Osteocyte (in vitro differentiated cells): ENCODE measurements at regions not wholly inside any gene's neighbourhood (a gene's known extent, or its start where the extent isn't known, plus 50 kb on each side); places are given as distances from the start of the nearest gene placed in this dataset.
"Not testable (repeated sequence)": the region's sequence is repeated elsewhere in the genome, so short reads cannot be mapped to it uniquely, and the experiment has no call there.

ENCODE experiments used
- DNase-seq: peaks from one replicate; pipeline ENCODE4 v3.0.0; 2021; ENCODE audit warnings: mixed read lengths; ENCODE audit not compliant: unreplicated experiment; ENCODE audit errors: extremely low spot score
- H3K27ac Mint-ChIP-seq: one replicate; pipeline ENCODE4 v1.8.0; 2021; ENCODE audit warnings: mild to moderate bottlenecking, mixed read lengths; ENCODE audit not compliant: unreplicated experiment
- H3K27me3 Mint-ChIP-seq: one replicate; pipeline ENCODE4 v1.8.0; 2021; ENCODE audit warnings: mixed read lengths; ENCODE audit not compliant: unreplicated experiment
- H3K36me3 Mint-ChIP-seq: one replicate; pipeline ENCODE4 v1.8.0; 2021; ENCODE audit warnings: mixed read lengths; ENCODE audit not compliant: unreplicated experiment
- H3K4me1 Mint-ChIP-seq: one replicate; pipeline ENCODE4 v1.8.0; 2021; ENCODE audit warnings: mixed read lengths; ENCODE audit not compliant: unreplicated experiment
- H3K4me3 Mint-ChIP-seq: one replicate; pipeline ENCODE4 v1.8.0; 2021; ENCODE audit warnings: mild to moderate bottlenecking, moderate library complexity, mixed read lengths; ENCODE audit not compliant: unreplicated experiment
- H3K9me3 Mint-ChIP-seq: one replicate; pipeline ENCODE4 v1.8.0; 2021; ENCODE audit warnings: mixed read lengths; ENCODE audit not compliant: unreplicated experiment
- TF ChIP-seq, protein P1 (sequence below): fragments of 200-600 bp; sonication (generic); IDR thresholded peaks from 2 replicates; pipeline ENCODE4 v1.5.0; 2021; ENCODE audit warnings: antibody characterized with exemption, mild to moderate bottlenecking, moderate library complexity

- H3K4me3 Mint-ChIP-seq, H3K36me3 Mint-ChIP-seq, H3K27ac Mint-ChIP-seq, DNase-seq, H3K27me3 Mint-ChIP-seq: not testable (repeated sequence)
- H3K9me3 Mint-ChIP-seq: peaks cover 31% of the 10 kb centered on the region
- peaks cover 15% of the 10 kb centered on the region for H3K4me1 Mint-ChIP-seq
These were observed 77.5 kb downstream of the SNX5 start for GRCh38 chr20:17891131-17891530.

DNA sequence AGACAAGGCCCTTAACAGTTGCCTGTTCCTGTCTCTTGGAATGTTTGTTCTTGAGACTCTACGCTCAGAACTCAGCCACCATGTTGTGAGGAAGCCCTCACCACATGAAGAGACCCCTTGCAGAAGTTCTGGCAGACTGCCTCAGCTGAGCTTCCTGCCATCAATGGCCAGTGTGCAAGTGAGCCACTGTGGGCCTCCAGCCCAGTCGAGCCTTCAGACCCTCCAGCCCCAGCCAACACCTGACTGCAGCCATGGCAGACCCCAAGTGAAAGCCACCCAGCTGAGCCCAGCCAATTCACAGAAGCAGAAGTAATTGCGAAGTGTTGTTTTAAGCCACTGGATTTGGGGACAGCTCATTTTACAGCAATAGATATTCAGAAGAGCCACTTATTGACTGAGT is 78.3 kb downstream of the SNX5 start:
- TF ChIP-seq, protein P1, sequence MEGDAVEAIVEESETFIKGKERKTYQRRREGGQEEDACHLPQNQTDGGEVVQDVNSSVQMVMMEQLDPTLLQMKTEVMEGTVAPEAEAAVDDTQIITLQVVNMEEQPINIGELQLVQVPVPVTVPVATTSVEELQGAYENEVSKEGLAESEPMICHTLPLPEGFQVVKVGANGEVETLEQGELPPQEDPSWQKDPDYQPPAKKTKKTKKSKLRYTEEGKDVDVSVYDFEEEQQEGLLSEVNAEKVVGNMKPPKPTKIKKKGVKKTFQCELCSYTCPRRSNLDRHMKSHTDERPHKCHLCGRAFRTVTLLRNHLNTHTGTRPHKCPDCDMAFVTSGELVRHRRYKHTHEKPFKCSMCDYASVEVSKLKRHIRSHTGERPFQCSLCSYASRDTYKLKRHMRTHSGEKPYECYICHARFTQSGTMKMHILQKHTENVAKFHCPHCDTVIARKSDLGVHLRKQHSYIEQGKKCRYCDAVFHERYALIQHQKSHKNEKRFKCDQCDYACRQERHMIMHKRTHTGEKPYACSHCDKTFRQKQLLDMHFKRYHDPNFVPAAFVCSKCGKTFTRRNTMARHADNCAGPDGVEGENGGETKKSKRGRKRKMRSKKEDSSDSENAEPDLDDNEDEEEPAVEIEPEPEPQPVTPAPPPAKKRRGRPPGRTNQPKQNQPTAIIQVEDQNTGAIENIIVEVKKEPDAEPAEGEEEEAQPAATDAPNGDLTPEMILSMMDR: no peak
- peaks cover 31% of the 10 kb centered on the region for H3K9me3 Mint-ChIP-seq
- H3K4me1 Mint-ChIP-seq: peaks cover 15% of the 10 kb centered on the region
- H3K27ac Mint-ChIP-seq: no peak overlapping the region
- no peak for DNase-seq
- H3K4me3 Mint-ChIP-seq: no peak overlapping the region
- no peaks in the 10 kb centered on the region for H3K27me3 Mint-ChIP-seq
- peaks cover 7% of the 10 kb centered on the region for H3K36me3 Mint-ChIP-seq

- Mint-ChIP-seq H3K4me3 (no peak overlapping the region), H3K27me3 (no peaks in the 10 kb centered on the region), H3K27ac (no peak overlapping the region), H3K36me3 (peaks cover 7% of the 10 kb centered on the region), H3K4me1 (peaks cover 19% of the 10 kb centered on the region), H3K9me3 (peaks cover 31% of the 10 kb centered on the region)
- TF ChIP-seq, protein P1: no peak
- no peak for DNase-seq
These were observed 79.4 kb downstream of the SNX5 start for GRCh38 chr20:17889226-17889625.

DNA sequence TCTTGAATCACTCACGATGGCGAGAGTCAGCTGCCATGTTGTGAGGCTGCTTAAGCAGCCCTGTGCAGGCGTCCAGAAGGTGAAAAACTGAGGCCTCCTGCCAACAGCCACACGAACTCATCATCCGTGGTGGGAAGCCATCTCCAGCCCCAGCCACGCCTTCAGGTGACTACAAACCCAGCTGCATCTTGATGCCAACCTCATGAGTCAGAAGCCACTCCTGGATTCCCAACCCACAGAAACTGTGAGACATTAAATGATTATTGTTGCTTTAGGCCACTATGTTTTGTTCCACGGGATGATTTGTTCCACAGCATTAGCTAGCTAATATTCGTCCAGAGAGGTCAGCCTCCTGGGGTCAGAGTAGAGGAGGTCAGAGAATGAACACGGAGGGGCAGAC is 80.5 kb downstream of the SNX5 start:
- Mint-ChIP-seq H3K4me1 (peaks cover 21% of the 10 kb centered on the region), H3K27me3 (no peaks in the 10 kb centered on the region), H3K36me3 (peaks cover 7% of the 10 kb centered on the region), H3K27ac (no peak overlapping the region), H3K4me3 (no peak overlapping the region), H3K9me3 (peaks cover 31% of the 10 kb centered on the region)
- no peak for DNase-seq
- TF ChIP-seq, protein P1: no peak

GRCh38 chr20:17887331-17888030 is 81.1 kb downstream of the SNX5 start:
- H3K4me1 Mint-ChIP-seq: peaks cover 17% of the 10 kb centered on the region
- no peak overlapping the region for H3K4me3 Mint-ChIP-seq
- peaks cover 26% of the 10 kb centered on the region for H3K9me3 Mint-ChIP-seq

More at GRCh38 chr20:17887331-17888030, 81.1 kb downstream of the SNX5 start:
- no peak overlapping the region for H3K27ac Mint-ChIP-seq
- DNase-seq: no peak
- H3K27me3 Mint-ChIP-seq: no peaks in the 10 kb centered on the region
- H3K36me3 Mint-ChIP-seq: peaks cover 7% of the 10 kb centered on the region
- TF ChIP-seq, protein P1: no peak
